Parathyroid adenoma (tissue), 2 donors: ENCODE measurements at regions not wholly inside any gene's neighbourhood (a gene's known extent, or its start where the extent isn't known, plus 50 kb on each side); places are given as distances from the start of the nearest gene placed in this dataset.

Experiments used
- H2AFZ ChIP-seq: fragments of 300-600 bp; sonication (generic); one replicate; pipeline ENCODE4 v1.7.0; 2017; ENCODE audit warnings: antibody characterized with exemption, mild to moderate bottlenecking
- H3K27ac ChIP-seq: fragments of 300-600 bp; sonication (generic); one replicate; pipeline ENCODE4 v1.7.0; 2017
- H3K27me3 ChIP-seq: fragments of 300-600 bp; sonication (generic); one replicate; pipeline ENCODE4 v1.7.0; 2017; ENCODE audit warnings: low read length; ENCODE audit not compliant: control insufficient read depth, insufficient read depth
- H3K36me3 ChIP-seq: fragments of 300-600 bp; sonication (generic); one replicate; pipeline ENCODE4 v1.7.0; 2017; ENCODE audit warnings: low read length; ENCODE audit not compliant: control insufficient read depth, insufficient read depth
- H3K4me1 ChIP-seq: fragments of 300-600 bp; sonication (generic); one replicate; pipeline ENCODE4 v1.7.0; 2017; ENCODE audit warnings: control low read depth
- H3K4me2 ChIP-seq: fragments of 300-600 bp; sonication (generic); one replicate; pipeline ENCODE4 v1.7.0; 2017; ENCODE audit warnings: low read length
- H3K4me3 ChIP-seq: fragments of 300-600 bp; sonication (generic); one replicate; pipeline ENCODE4 v1.7.0; 2017; ENCODE audit warnings: low read depth, low read length
- H3K79me2 ChIP-seq: fragments of 300-600 bp; sonication (generic); one replicate; pipeline ENCODE4 v1.7.0; 2017; ENCODE audit warnings: control low read depth
- H3K9ac ChIP-seq: fragments of 300-600 bp; sonication (generic); one replicate; pipeline ENCODE4 v1.7.0; 2017; ENCODE audit warnings: mild to moderate bottlenecking
- H3K9me3 ChIP-seq: fragments of 300-600 bp; sonication (generic); one replicate; pipeline ENCODE4 v1.7.0; 2017; ENCODE audit warnings: low read length; ENCODE audit not compliant: control insufficient read depth
- TF ChIP-seq, protein P1 (sequence below): fragments of 300-600 bp; sonication (generic); IDR thresholded peaks from one replicate; pipeline ENCODE4 v1.7.0; 2017; ENCODE audit warnings: antibody characterized with exemption, mild to moderate bottlenecking
- donor health status: primary hyperparathyroidism.

DNA sequence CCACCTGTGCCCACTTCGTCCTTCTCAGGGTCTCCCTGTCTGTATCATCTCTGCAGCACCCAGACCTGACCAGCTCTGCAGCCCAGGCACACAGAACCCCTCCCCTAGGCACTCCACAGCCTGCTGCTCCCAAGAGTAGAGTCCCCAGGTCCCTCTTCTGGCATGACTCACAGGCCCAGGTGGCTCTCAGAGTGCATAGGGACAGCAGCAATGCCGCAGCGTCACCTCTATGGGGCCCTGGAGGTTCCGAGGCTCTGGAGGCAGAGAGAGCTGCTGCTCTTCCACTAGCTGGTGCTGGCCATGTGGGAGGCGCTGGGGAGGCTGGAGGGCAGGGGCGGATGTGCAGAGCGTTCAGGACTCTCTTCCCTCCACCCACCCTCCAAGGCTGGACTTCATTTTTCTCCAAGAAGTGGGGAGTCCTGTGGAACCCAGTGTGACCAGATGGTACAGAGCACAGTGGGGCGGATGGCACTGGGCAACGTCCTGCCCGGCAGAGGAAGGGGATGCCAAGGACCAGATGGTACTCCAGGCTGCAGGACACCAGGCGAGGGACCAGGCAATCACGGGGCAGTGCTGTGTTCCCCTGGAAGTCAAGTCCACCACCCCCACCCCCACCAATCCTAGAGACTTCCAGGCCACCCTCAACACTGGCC lies 151.7 kb downstream of the RBFOX3 start:
- Histone ChIP-seq H3K4me2 (no peak overlapping the region), H2AFZ (no peak overlapping the region), H3K9ac (no peak overlapping the region), H3K4me3 (no peak overlapping the region), H3K4me1 (no peaks in the 10 kb centered on the region), H3K9me3 (no peaks in the 10 kb centered on the region), H3K79me2 (no peaks in the 10 kb centered on the region), H3K36me3 (no peaks in the 10 kb centered on the region), H3K27me3 (no peaks in the 10 kb centered on the region), H3K27ac (no peak overlapping the region)
- TF ChIP-seq, protein P1, sequence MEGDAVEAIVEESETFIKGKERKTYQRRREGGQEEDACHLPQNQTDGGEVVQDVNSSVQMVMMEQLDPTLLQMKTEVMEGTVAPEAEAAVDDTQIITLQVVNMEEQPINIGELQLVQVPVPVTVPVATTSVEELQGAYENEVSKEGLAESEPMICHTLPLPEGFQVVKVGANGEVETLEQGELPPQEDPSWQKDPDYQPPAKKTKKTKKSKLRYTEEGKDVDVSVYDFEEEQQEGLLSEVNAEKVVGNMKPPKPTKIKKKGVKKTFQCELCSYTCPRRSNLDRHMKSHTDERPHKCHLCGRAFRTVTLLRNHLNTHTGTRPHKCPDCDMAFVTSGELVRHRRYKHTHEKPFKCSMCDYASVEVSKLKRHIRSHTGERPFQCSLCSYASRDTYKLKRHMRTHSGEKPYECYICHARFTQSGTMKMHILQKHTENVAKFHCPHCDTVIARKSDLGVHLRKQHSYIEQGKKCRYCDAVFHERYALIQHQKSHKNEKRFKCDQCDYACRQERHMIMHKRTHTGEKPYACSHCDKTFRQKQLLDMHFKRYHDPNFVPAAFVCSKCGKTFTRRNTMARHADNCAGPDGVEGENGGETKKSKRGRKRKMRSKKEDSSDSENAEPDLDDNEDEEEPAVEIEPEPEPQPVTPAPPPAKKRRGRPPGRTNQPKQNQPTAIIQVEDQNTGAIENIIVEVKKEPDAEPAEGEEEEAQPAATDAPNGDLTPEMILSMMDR = no peak

- H3K9ac ChIP-seq = no peak overlapping the region
- no peaks in the 10 kb centered on the region for H3K9me3 ChIP-seq
- no peak overlapping the region for H3K27ac ChIP-seq
- TF ChIP-seq, protein P1 = no peak
- H3K4me2 ChIP-seq = no peak overlapping the region
- no peaks in the 10 kb centered on the region for H3K4me1 ChIP-seq
- H3K4me3 ChIP-seq = no peak overlapping the region
- H2AFZ ChIP-seq = no peak overlapping the region
- no peaks in the 10 kb centered on the region for H3K27me3 ChIP-seq
- H3K79me2 ChIP-seq = no peaks in the 10 kb centered on the region
- no peaks in the 10 kb centered on the region for H3K36me3 ChIP-seq
These were observed 152.5 kb downstream of the RBFOX3 start for GRCh38 chr17:79458356-79458755.

GRCh38 chr17:79457889-79458288 lies 153.0 kb downstream of the RBFOX3 start:
- Histone ChIP-seq H3K36me3 (no peaks in the 10 kb centered on the region), H3K4me1 (no peaks in the 10 kb centered on the region), H2AFZ (no peak overlapping the region), H3K4me3 (no peak overlapping the region), H3K79me2 (no peaks in the 10 kb centered on the region), H3K27ac (no peak overlapping the region), H3K4me2 (no peak overlapping the region), H3K9me3 (no peaks in the 10 kb centered on the region), H3K9ac (no peak overlapping the region), H3K27me3 (no peaks in the 10 kb centered on the region)
- TF ChIP-seq, protein P1 = no peak

GRCh38 chr17:79457376-79457775 lies 153.5 kb downstream of the RBFOX3 start:
- no peaks in the 10 kb centered on the region for H3K79me2 ChIP-seq
- H3K4me3 ChIP-seq = no peak overlapping the region
- H3K27ac ChIP-seq = no peak overlapping the region
- H3K9ac ChIP-seq = no peak overlapping the region
- H3K36me3 ChIP-seq = no peaks in the 10 kb centered on the region
- no peaks in the 10 kb centered on the region for H3K9me3 ChIP-seq
- TF ChIP-seq, protein P1 = no peak
- no peak overlapping the region for H2AFZ ChIP-seq
- H3K4me2 ChIP-seq = no peak overlapping the region
- H3K4me1 ChIP-seq = no peaks in the 10 kb centered on the region
- H3K27me3 ChIP-seq = no peaks in the 10 kb centered on the region

DNA sequence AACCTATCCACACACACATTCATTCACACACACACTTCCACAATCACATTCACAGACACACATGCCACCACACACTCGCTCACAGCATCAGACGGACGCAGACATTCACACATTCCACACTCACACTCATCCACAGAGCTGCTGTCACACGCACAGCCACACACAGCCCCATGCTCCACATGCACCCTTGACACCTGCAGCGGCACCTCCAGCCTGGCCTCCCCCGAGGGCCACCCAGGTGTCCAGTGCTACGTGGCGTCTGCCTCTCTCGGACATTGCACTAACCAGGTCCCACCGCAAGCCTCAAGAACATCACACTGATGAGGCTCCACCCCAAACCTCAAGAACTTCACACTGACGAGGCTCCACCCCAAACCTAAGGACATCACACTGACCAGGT lies 155.2 kb downstream of the RBFOX3 start:
- Histone ChIP-seq H2AFZ (no peak overlapping the region), H3K4me1 (no peaks in the 10 kb centered on the region), H3K9ac (no peak overlapping the region), H3K4me3 (no peak overlapping the region), H3K27ac (no peak overlapping the region), H3K27me3 (no peaks in the 10 kb centered on the region), H3K79me2 (no peaks in the 10 kb centered on the region), H3K4me2 (no peak overlapping the region), H3K36me3 (no peaks in the 10 kb centered on the region), H3K9me3 (no peaks in the 10 kb centered on the region)
- TF ChIP-seq, protein P1 = no peak
